Karpas-422 (cell line): ENCODE measurements at regions not wholly inside any gene's neighbourhood (a gene's known extent, or its start where the extent isn't known, plus 50 kb on each side); places are given as distances from the start of the nearest gene placed in this dataset.
"Not testable (repeated sequence)": the region's sequence is repeated elsewhere in the genome, so short reads cannot be mapped to it uniquely, and the experiment has no call there.

ENCODE experiments used
- DNase-seq: peaks from one replicate; pipeline ENCODE4 v3.0.0-alpha.2; 2015
- H2AFZ ChIP-seq: fragments of 200-600 bp; sonication (generic); 2 replicates; pipeline ENCODE4 v1.6.1; 2014; ENCODE audit warnings: antibody characterized with exemption, low read length, mixed read lengths
- H3K27ac ChIP-seq: fragments of 200-600 bp; sonication (generic); 2 replicates; pipeline ENCODE4 v1.5.1; 2014; ENCODE audit warnings: mild to moderate bottlenecking, low read length, moderate library complexity
- H3K27me3 ChIP-seq: fragments of 200-600 bp; sonication (generic); 2 replicates; pipeline ENCODE4 v1.6.1; 2014; ENCODE audit warnings: low read length, mixed read lengths
- H3K36me3 ChIP-seq: fragments of 200-600 bp; sonication (generic); 2 replicates; pipeline ENCODE4 v1.6.1; 2014; ENCODE audit warnings: low read length, mixed read lengths; ENCODE audit not compliant: insufficient read depth
- H3K4me1 ChIP-seq: fragments of 200-600 bp; sonication (generic); 2 replicates; pipeline ENCODE4 v1.6.1; 2014; ENCODE audit warnings: mild to moderate bottlenecking, low read length, mixed read lengths
- H3K4me2 ChIP-seq: fragments of 200-600 bp; sonication (generic); 2 replicates; pipeline ENCODE4 v1.6.1; 2014; ENCODE audit warnings: low read length, low read depth, mild to moderate bottlenecking; ENCODE audit not compliant: poor library complexity, severe bottlenecking
- H3K4me3 ChIP-seq: fragments of 200-600 bp; sonication (generic); 2 replicates; pipeline ENCODE4 v1.5.1; 2014; ENCODE audit warnings: mild to moderate bottlenecking, antibody characterized with exemption, low read length, mixed read lengths
- H3K79me2 ChIP-seq: fragments of 200-600 bp; sonication (generic); 2 replicates; pipeline ENCODE4 v1.6.1; 2014; ENCODE audit warnings: mild to moderate bottlenecking, low read length, mixed read lengths
- H3K9ac ChIP-seq: fragments of 200-600 bp; sonication (generic); 2 replicates; pipeline ENCODE4 v1.6.0; 2014; ENCODE audit warnings: low read length
- H3K9me2 ChIP-seq: fragments of 200-600 bp; sonication (generic), shearing (Covaris generic); replicated peaks from 2 replicates; pipeline ENCODE4 v1.6.0; 2014; ENCODE audit warnings: mild to moderate bottlenecking, low read length, moderate library complexity; ENCODE audit not compliant: insufficient read depth
- H3K9me3 ChIP-seq: fragments of 300-700, 200-600 bp; sonication (generic); 2 replicates; pipeline ENCODE4 v1.6.1; 2014; ENCODE audit warnings: low read length, mixed read lengths
- H4K20me1 ChIP-seq: fragments of 200-600 bp; sonication (generic); 2 replicates; pipeline ENCODE4 v1.6.1; 2014; ENCODE audit warnings: mild to moderate bottlenecking, antibody characterized with exemption, low read length, low read depth; ENCODE audit not compliant: insufficient read depth

GRCh38 chr5:60036192-60036938, 142.8 kb upstream of the PDE4D start:
- H3K27me3 ChIP-seq, result no peaks in the 10 kb centered on the region
- no peaks in the 10 kb centered on the region for H3K9me3 ChIP-seq
- H3K9me2 ChIP-seq, result no peaks in the 10 kb centered on the region
- no peak overlapping the region for H3K9ac ChIP-seq
- H2AFZ ChIP-seq, result no peak overlapping the region
- no peaks in the 10 kb centered on the region for H3K4me1 ChIP-seq
- no peaks in the 10 kb centered on the region for H3K36me3 ChIP-seq
- H3K4me2 ChIP-seq, result no peak overlapping the region
- no peak overlapping the region for H3K4me3 ChIP-seq
- H3K79me2 ChIP-seq, result no peaks in the 10 kb centered on the region
- peaks cover 16% of the 10 kb centered on the region for H4K20me1 ChIP-seq
- H3K27ac ChIP-seq, result no peak overlapping the region
- DNase-seq, result no peak

- no peaks in the 10 kb centered on the region for H3K79me2 ChIP-seq
- H2AFZ ChIP-seq, result no peak overlapping the region
- no peaks in the 10 kb centered on the region for H3K27me3 ChIP-seq
- no peaks in the 10 kb centered on the region for H3K36me3 ChIP-seq
- no peaks in the 10 kb centered on the region for H3K4me1 ChIP-seq
- H4K20me1 ChIP-seq, result peaks cover 13% of the 10 kb centered on the region; the same call in 1 of the 2 replicates
- no peak for DNase-seq
- H3K9ac ChIP-seq, result no peak overlapping the region
- H3K4me2 ChIP-seq, result no peak overlapping the region
- H3K9me3 ChIP-seq, result no peaks in the 10 kb centered on the region
- H3K27ac ChIP-seq, result no peak overlapping the region
- H3K9me2 ChIP-seq, result no peaks in the 10 kb centered on the region
- no peak overlapping the region for H3K4me3 ChIP-seq
These were observed 132.6 kb upstream of the PDE4D start for GRCh38 chr5:60026161-60026560.

GRCh38 chr5:60024104-60024503, 130.6 kb upstream of the PDE4D start:
- H3K27me3 ChIP-seq, result no peaks in the 10 kb centered on the region
- no peak overlapping the region for H2AFZ ChIP-seq
- no peaks in the 10 kb centered on the region for H3K79me2 ChIP-seq
- no peaks in the 10 kb centered on the region for H3K36me3 ChIP-seq
- H3K9ac ChIP-seq, result no peak overlapping the region
- no peak overlapping the region for H3K4me3 ChIP-seq
- H3K9me3 ChIP-seq, result no peaks in the 10 kb centered on the region
- H3K4me2 ChIP-seq, result no peak overlapping the region
- H4K20me1 ChIP-seq, result peaks cover 16% of the 10 kb centered on the region; the same call in 1 of the 2 replicates
- H3K9me2 ChIP-seq, result no peaks in the 10 kb centered on the region
- H3K4me1 ChIP-seq, result no peaks in the 10 kb centered on the region
- no peak overlapping the region for H3K27ac ChIP-seq
- DNase-seq, result no peak

DNA sequence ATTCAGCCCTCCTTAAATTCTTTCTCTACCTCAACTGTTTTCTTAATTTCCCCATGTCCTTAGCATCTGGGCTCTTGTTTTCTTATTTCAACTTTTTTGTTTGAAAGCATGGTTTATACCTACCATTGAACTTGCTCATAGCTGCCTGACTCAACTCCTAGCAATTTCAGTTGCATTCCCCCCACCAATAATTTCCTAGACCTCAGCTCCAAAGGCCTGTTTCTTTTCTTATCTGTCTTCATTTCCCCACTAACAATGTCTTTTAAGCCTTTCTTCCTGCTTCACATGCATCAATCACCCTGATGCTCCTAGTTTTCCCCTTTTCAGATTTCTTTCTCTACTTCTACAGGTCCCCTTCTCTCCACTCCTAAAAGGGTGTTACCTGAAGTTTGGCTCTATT, 129.7 kb upstream of the PDE4D start:
- H3K4me3 ChIP-seq, result no peak overlapping the region
- no peak overlapping the region for H3K9ac ChIP-seq
- no peaks in the 10 kb centered on the region for H3K79me2 ChIP-seq
- no peak overlapping the region for H2AFZ ChIP-seq
- no peaks in the 10 kb centered on the region for H3K9me2 ChIP-seq
- no peaks in the 10 kb centered on the region for H3K36me3 ChIP-seq
- no peaks in the 10 kb centered on the region for H3K27me3 ChIP-seq
- DNase-seq, result no peak
- H4K20me1 ChIP-seq, result peaks cover 16% of the 10 kb centered on the region; the same call in 1 of the 2 replicates
- no peaks in the 10 kb centered on the region for H3K9me3 ChIP-seq
- H3K4me2 ChIP-seq, result no peak overlapping the region
- no peak overlapping the region for H3K27ac ChIP-seq
- H3K4me1 ChIP-seq, result no peaks in the 10 kb centered on the region

DNA sequence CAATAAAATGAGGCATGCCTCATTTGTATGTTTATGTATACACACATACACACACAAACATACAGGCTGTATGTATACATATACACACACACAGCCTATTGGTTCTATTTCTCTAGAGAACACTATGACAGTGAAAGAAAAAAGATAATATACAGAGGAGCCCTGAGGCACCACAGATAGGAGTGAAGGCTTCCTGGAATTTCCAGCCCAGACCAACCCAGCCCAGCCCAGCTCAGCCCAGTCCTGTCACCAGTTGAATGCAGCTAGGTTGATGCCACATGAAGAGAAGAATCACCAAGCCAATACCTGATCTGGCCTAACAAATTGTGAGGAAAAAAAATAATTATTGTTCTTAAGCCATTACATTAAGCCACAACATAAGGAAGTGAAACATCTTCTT, 126.9 kb upstream of the PDE4D start:
- no peaks in the 10 kb centered on the region for H3K36me3 ChIP-seq

GRCh38 chr5:60018960-60019359, 125.4 kb upstream of the PDE4D start:
- DNase-seq, result not testable (repeated sequence)

More for the DNA sequence above, 126.9 kb upstream of the PDE4D start:
- no peak overlapping the region for H3K9ac ChIP-seq
- H3K27ac ChIP-seq, result no peak overlapping the region
- H3K9me2 ChIP-seq, result no peaks in the 10 kb centered on the region
- H3K9me3 ChIP-seq, result no peaks in the 10 kb centered on the region
- H3K79me2 ChIP-seq, result no peaks in the 10 kb centered on the region
- no peak overlapping the region for H3K4me2 ChIP-seq
- no peaks in the 10 kb centered on the region for H3K27me3 ChIP-seq
- H4K20me1 ChIP-seq, result peaks cover 11% of the 10 kb centered on the region; the same call in 1 of the 2 replicates
- H3K4me3 ChIP-seq, result no peak overlapping the region
- H3K4me1 ChIP-seq, result no peaks in the 10 kb centered on the region
- no peak for DNase-seq
- no peak overlapping the region for H2AFZ ChIP-seq

GRCh38 chr5:60018091-60018490, 124.6 kb upstream of the PDE4D start:
- no peaks in the 10 kb centered on the region for H3K36me3 ChIP-seq
- no peaks in the 10 kb centered on the region for H3K79me2 ChIP-seq
- 0 out of 2 replicates have a peak, but pooled peaks cover 7% of the 10 kb centered on the region for H4K20me1 ChIP-seq
- no peak overlapping the region for H3K4me2 ChIP-seq
- H3K9me3 ChIP-seq, result no peaks in the 10 kb centered on the region
- no peak for DNase-seq
- H2AFZ ChIP-seq, result no peak overlapping the region
- H3K9ac ChIP-seq, result no peak overlapping the region
- no peaks in the 10 kb centered on the region for H3K9me2 ChIP-seq
- no peaks in the 10 kb centered on the region for H3K27me3 ChIP-seq
- H3K4me3 ChIP-seq, result no peak overlapping the region
- H3K27ac ChIP-seq, result no peak overlapping the region
- H3K4me1 ChIP-seq, result no peaks in the 10 kb centered on the region

More at GRCh38 chr5:60018960-60019359, 125.4 kb upstream of the PDE4D start:
- not testable (repeated sequence) for H3K9me2 ChIP-seq, H3K27ac ChIP-seq, H3K4me2 ChIP-seq, H3K4me1 ChIP-seq, H3K9me3 ChIP-seq, H3K27me3 ChIP-seq, H3K36me3 ChIP-seq, H2AFZ ChIP-seq, H3K9ac ChIP-seq, H3K4me3 ChIP-seq, H3K79me2 ChIP-seq
- 0 out of 2 replicates have a peak, but pooled peaks cover 11% of the 10 kb centered on the region for H4K20me1 ChIP-seq

- DNase-seq, result no peak
- H3K4me2 ChIP-seq, result no peak overlapping the region
- H3K79me2 ChIP-seq, result no peaks in the 10 kb centered on the region
- no peak overlapping the region for H3K9ac ChIP-seq
- no peak overlapping the region for H3K4me3 ChIP-seq
- H3K9me3 ChIP-seq, result no peaks in the 10 kb centered on the region
- H4K20me1 ChIP-seq, result 0 out of 2 replicates have a peak, but pooled peaks cover 2% of the 10 kb centered on the region
- H3K36me3 ChIP-seq, result no peaks in the 10 kb centered on the region
- H2AFZ ChIP-seq, result no peak overlapping the region
- peaks cover 8% of the 10 kb centered on the region for H3K4me1 ChIP-seq
- H3K27ac ChIP-seq, result no peak overlapping the region
- H3K9me2 ChIP-seq, result no peaks in the 10 kb centered on the region
- H3K27me3 ChIP-seq, result no peaks in the 10 kb centered on the region
These were observed 120.8 kb upstream of the PDE4D start for GRCh38 chr5:60014331-60014730.
